ENCODE measurements at regions not wholly inside any gene's neighbourhood (a gene's known extent, or its start where the extent isn't known, plus 50 kb on each side); places are given as distances from the start of the nearest gene placed in this dataset.

GRCh38 chr2:83331810-83332209 lies 1127.3 kb downstream of the SUCLG1 start:
- TF ChIP-seq USF2 (IDR thresholded peaks at IDR 0.05; ENCODE audit: borderline replicate concordance, low read depth, low read length) (no peak), CTCF (IDR thresholded peaks at IDR 0.05 in 2 of 3, conservative IDR thresholded peaks at IDR 0.05 in 1 of 3; ENCODE audit: control insufficient read depth in 2 of 3, extremely low read depth in 1 of 3, insufficient read depth in 1 of 3, low read depth in 3 of 3, low read length in 3 of 3) (no peak), EZH2 (IDR thresholded peaks at IDR 0.05; ENCODE audit: borderline replicate concordance, control insufficient read depth, low read depth, low read length) (no peak), POLR2A (IDR thresholded peaks at IDR 0.05; ENCODE audit: low read depth, low read length) (no peak), REST (IDR thresholded peaks at IDR 0.05; ENCODE audit: low read depth, low read length) (no peak), GABPA (IDR thresholded peaks at IDR 0.05; ENCODE audit: low read depth) (no peak), POLR2AphosphoS5 (IDR thresholded peaks at IDR 0.05; ENCODE audit: low read length) (no peak)
